Activated CD8-positive, alpha-beta memory T cell treated with anti-CD3 and anti-CD28 coated beads, Interleukin-2, amount 10 ng/mL, durations not matched to agents 7 days and 5 days (primary cell): ENCODE measurements at regions not wholly inside any gene's neighbourhood (a gene's known extent, or its start where the extent isn't known, plus 50 kb on each side); places are given as distances from the start of the nearest gene placed in this dataset.

Experiments used
- ATAC-seq: fragments of 150-1000 bp; cut with Tn5 transposase; one replicate; pipeline ENCODE4 v1.10.0; 2021; ENCODE audit warnings: moderate library complexity
- CTCF ChIA-PET: fragments of 350-600 bp; sonication (Branson Sonifier 250); formaldehyde crosslinking; loops from one replicate; lab custom pipeline; 2021; ENCODE audit warnings: antibody characterized with exemption; lab: Charles Lee
- DNase-seq: peaks from one replicate; pipeline ENCODE4 v3.0.0-alpha.2; 2020
- H3K27ac Mint-ChIP-seq: one replicate; pipeline ENCODE4 v1.8.0; 2021; ENCODE audit warnings: mild to moderate bottlenecking, mixed read lengths
- H3K27me3 Mint-ChIP-seq: one replicate; pipeline ENCODE4 v1.8.0; 2021; ENCODE audit warnings: mixed read lengths
- H3K36me3 Mint-ChIP-seq: one replicate; pipeline ENCODE4 v1.8.0; 2021; ENCODE audit warnings: mild to moderate bottlenecking, mixed read lengths
- H3K4me1 Mint-ChIP-seq: one replicate; pipeline ENCODE4 v1.8.0; 2021; ENCODE audit warnings: mixed read lengths
- H3K4me3 Mint-ChIP-seq: one replicate; pipeline ENCODE4 v1.8.0; 2021; ENCODE audit warnings: mild to moderate bottlenecking, moderate library complexity, mixed read lengths
- H3K9me3 Mint-ChIP-seq: one replicate; pipeline ENCODE4 v1.8.0; 2022; ENCODE audit warnings: low read depth, mixed read lengths

- Mint-ChIP-seq H3K27me3 (peaks cover 18% of the 10 kb centered on the region), H3K4me3 (no peak overlapping the region), H3K36me3 (no peaks in the 10 kb centered on the region), H3K9me3 (peaks cover 4% of the 10 kb centered on the region), H3K27ac (no peak overlapping the region), H3K4me1 (no peaks in the 10 kb centered on the region)
- ATAC-seq (no peak), DNase-seq (no peak)
- CTCF ChIA-PET, result no interaction called here
These were observed 51.9 kb upstream of the PTPRS start for GRCh38 chr19:5392486-5392885.

- no peak for ATAC-seq
- Mint-ChIP-seq H3K27ac (no peak overlapping the region), H3K4me3 (no peak overlapping the region), H3K9me3 (peaks cover 4% of the 10 kb centered on the region), H3K27me3 (peaks cover 24% of the 10 kb centered on the region), H3K36me3 (no peaks in the 10 kb centered on the region), H3K4me1 (no peaks in the 10 kb centered on the region)
- CTCF ChIA-PET, result no interaction called here
- no peak for DNase-seq
These were observed 52.5 kb upstream of the PTPRS start for GRCh38 chr19:5393088-5393487.

- Mint-ChIP-seq H3K9me3 (no peaks in the 10 kb centered on the region), H3K4me3 (no peak overlapping the region), H3K36me3 (no peaks in the 10 kb centered on the region), H3K4me1 (no peaks in the 10 kb centered on the region), H3K27ac (no peak overlapping the region), H3K27me3 (peaks cover 25% of the 10 kb centered on the region)
- CTCF ChIA-PET, result no interaction called here
- DNase-seq (no peak), ATAC-seq (no peak)
These were observed 54.2 kb upstream of the PTPRS start for GRCh38 chr19:5394551-5395505.

- Mint-ChIP-seq H3K36me3 (no peaks in the 10 kb centered on the region), H3K27ac (no peak overlapping the region), H3K4me1 (no peaks in the 10 kb centered on the region), H3K27me3 (peaks cover 25% of the 10 kb centered on the region), H3K9me3 (no peaks in the 10 kb centered on the region), H3K4me3 (no peak overlapping the region)
- CTCF ChIA-PET, result interaction anchor here (0.6 kb wide), 1 partner anchor 82 kb away, joined by 3 read pairs; no protein-coding TSS in a partner anchor
- ATAC-seq (no peak), DNase-seq (no peak)
These were observed 54.9 kb upstream of the PTPRS start for GRCh38 chr19:5395556-5395955.

GRCh38 chr19:5396096-5396939 lies 55.7 kb upstream of the PTPRS start:
- H3K27ac Mint-ChIP-seq, result no peak overlapping the region
- no peaks in the 10 kb centered on the region for H3K9me3 Mint-ChIP-seq
- DNase-seq (no peak), ATAC-seq (no peak)
- CTCF ChIA-PET, result interaction anchor here (0.6 kb wide), 1 partner anchor 81 kb away, joined by 3 read pairs; no protein-coding TSS in a partner anchor
- no peaks in the 10 kb centered on the region for H3K36me3 Mint-ChIP-seq
- no peak overlapping the region for H3K4me3 Mint-ChIP-seq
- no peaks in the 10 kb centered on the region for H3K4me1 Mint-ChIP-seq
- H3K27me3 Mint-ChIP-seq, result peaks cover 25% of the 10 kb centered on the region

GRCh38 chr19:5396963-5397362 lies 56.4 kb upstream of the PTPRS start:
- CTCF ChIA-PET, result no interaction called here
- ATAC-seq (no peak), DNase-seq (no peak)
- no peaks in the 10 kb centered on the region for H3K36me3 Mint-ChIP-seq
- H3K27ac Mint-ChIP-seq, result no peak overlapping the region
- H3K4me3 Mint-ChIP-seq, result no peak overlapping the region
- peaks cover 25% of the 10 kb centered on the region for H3K27me3 Mint-ChIP-seq
- H3K9me3 Mint-ChIP-seq, result no peaks in the 10 kb centered on the region
- H3K4me1 Mint-ChIP-seq, result no peaks in the 10 kb centered on the region

- CTCF ChIA-PET, result no interaction called here
- DNase-seq, result no peak
- Mint-ChIP-seq H3K4me1 (no peaks in the 10 kb centered on the region), H3K9me3 (no peaks in the 10 kb centered on the region), H3K27me3 (peaks cover 23% of the 10 kb centered on the region), H3K4me3 (no peak overlapping the region), H3K36me3 (no peaks in the 10 kb centered on the region), H3K27ac (no peak overlapping the region)
- no peak for ATAC-seq
These were observed 57.2 kb upstream of the ZNRF4 start for GRCh38 chr19:5397804-5398692.

GRCh38 chr19:5398693-5399057 lies 56.5 kb upstream of the ZNRF4 start:
- ATAC-seq (no peak), DNase-seq (no peak)
- CTCF ChIA-PET, result no interaction called here
- H3K4me3 Mint-ChIP-seq, result no peak overlapping the region
- no peaks in the 10 kb centered on the region for H3K4me1 Mint-ChIP-seq
- no peak overlapping the region for H3K27ac Mint-ChIP-seq
- peaks cover 21% of the 10 kb centered on the region for H3K27me3 Mint-ChIP-seq
- no peaks in the 10 kb centered on the region for H3K9me3 Mint-ChIP-seq
- H3K36me3 Mint-ChIP-seq, result no peaks in the 10 kb centered on the region

GRCh38 chr19:5403968-5404640 lies 51.1 kb upstream of the ZNRF4 start:
- ATAC-seq, result peak; percentile 61
- peaks cover 5% of the 10 kb centered on the region for H3K9me3 Mint-ChIP-seq
- no peaks in the 10 kb centered on the region for H3K36me3 Mint-ChIP-seq
- CTCF ChIA-PET, result no interaction called here
- no peaks in the 10 kb centered on the region for H3K4me1 Mint-ChIP-seq
- no peak overlapping the region for H3K27ac Mint-ChIP-seq
- no peak overlapping the region for H3K4me3 Mint-ChIP-seq
- DNase-seq, result peak; percentile 73
- no peaks in the 10 kb centered on the region for H3K27me3 Mint-ChIP-seq
